ENCODE measurements at regions not wholly inside any gene's neighbourhood (a gene's known extent, or its start where the extent isn't known, plus 50 kb on each side); places are given as distances from the start of the nearest gene placed in this dataset.

GRCh38 chr12:131551675-131552491 lies 159.0 kb upstream of the SFSWAP start:
- H3K9me3 ChIP-seq, result no peaks in the 10 kb centered on the region
- DNase-seq (ENCODE audit: low spot score in 2 of 2), result no peak
- intact Hi-C loops (cut with DNase I), result no loop called here
- H3K27ac ChIP-seq, result no peak overlapping the region
- TF ChIP-seq CTCF (IDR thresholded peaks at IDR 0.05), result no peak
- H3K36me3 ChIP-seq, result no peaks in the 10 kb centered on the region
- no peak overlapping the region for H3K4me3 ChIP-seq
- no peaks in the 10 kb centered on the region for H3K27me3 ChIP-seq
- H3K4me1 ChIP-seq, result no peaks in the 10 kb centered on the region

- no peak for TF ChIP-seq CTCF (IDR thresholded peaks at IDR 0.05)
- H3K27me3 ChIP-seq, result no peaks in the 10 kb centered on the region
- H3K9me3 ChIP-seq, result no peaks in the 10 kb centered on the region
- H3K4me3 ChIP-seq, result no peak overlapping the region
- DNase-seq (ENCODE audit: low spot score in 2 of 2), result no peak
- H3K27ac ChIP-seq, result no peak overlapping the region
- intact Hi-C loops (cut with DNase I), result no loop called here
- no peaks in the 10 kb centered on the region for H3K36me3 ChIP-seq
- no peaks in the 10 kb centered on the region for H3K4me1 ChIP-seq
Observed at GRCh38 chr12:131552492-131552863, 158.4 kb upstream of the SFSWAP start.

GRCh38 chr12:131553096-131553777 lies 157.7 kb upstream of the SFSWAP start:
- H3K27ac ChIP-seq, result no peak overlapping the region
- no peaks in the 10 kb centered on the region for H3K27me3 ChIP-seq
- intact Hi-C loops (cut with DNase I), result no loop called here
- no peaks in the 10 kb centered on the region for H3K4me1 ChIP-seq
- TF ChIP-seq CTCF (IDR thresholded peaks at IDR 0.05), result no peak
- no peak for DNase-seq (ENCODE audit: low spot score in 2 of 2)
- H3K9me3 ChIP-seq, result no peaks in the 10 kb centered on the region
- H3K4me3 ChIP-seq, result no peak overlapping the region
- H3K36me3 ChIP-seq, result no peaks in the 10 kb centered on the region

GRCh38 chr12:131555197-131555846 lies 155.6 kb upstream of the SFSWAP start:
- intact Hi-C loops (cut with DNase I), result no loop called here
- H3K36me3 ChIP-seq, result no peaks in the 10 kb centered on the region
- no peaks in the 10 kb centered on the region for H3K4me1 ChIP-seq
- no peak for TF ChIP-seq CTCF (IDR thresholded peaks at IDR 0.05)
- no peaks in the 10 kb centered on the region for H3K27me3 ChIP-seq
- H3K4me3 ChIP-seq, result no peak overlapping the region
- no peaks in the 10 kb centered on the region for H3K9me3 ChIP-seq
- DNase-seq (ENCODE audit: low spot score in 2 of 2), result no peak
- H3K27ac ChIP-seq, result no peak overlapping the region

- TF ChIP-seq CTCF (IDR thresholded peaks at IDR 0.05), result no peak
- no peak for DNase-seq (ENCODE audit: low spot score in 2 of 2)
- intact Hi-C loops (cut with DNase I), result no loop called here
- Histone ChIP-seq H3K4me1 (no peaks in the 10 kb centered on the region), H3K4me3 (no peak overlapping the region), H3K36me3 (no peaks in the 10 kb centered on the region), H3K27me3 (no peaks in the 10 kb centered on the region), H3K27ac (no peak overlapping the region), H3K9me3 (no peaks in the 10 kb centered on the region)
Observed at GRCh38 chr12:131555866-131556265, 155.0 kb upstream of the SFSWAP start.

Measured in ascending aorta (tissue), 2 donors.